ENCODE measurements at regions not wholly inside any gene's neighbourhood (a gene's known extent, or its start where the extent isn't known, plus 50 kb on each side); places are given as distances from the start of the nearest gene placed in this dataset.

DNA sequence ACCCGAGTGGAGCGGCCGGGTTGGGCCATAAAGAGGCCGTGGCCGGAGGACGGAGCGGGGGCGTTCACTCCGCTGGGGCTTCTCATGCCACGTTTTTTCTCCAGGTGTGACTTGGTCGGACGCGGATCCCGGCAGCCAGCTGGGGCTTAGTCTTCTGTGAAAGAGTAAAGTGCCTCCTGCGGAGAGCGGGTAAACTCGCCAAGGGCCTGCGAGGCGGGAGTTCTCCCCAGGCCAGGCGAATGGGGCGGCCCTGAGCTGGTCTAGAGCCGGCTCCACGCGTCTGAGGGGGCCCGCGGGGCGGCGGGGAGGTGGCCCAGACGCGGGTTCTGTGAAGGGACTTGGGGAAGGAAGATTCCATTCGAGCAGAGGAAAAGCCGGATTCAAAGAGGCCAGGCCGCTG is 86.3 kb upstream of the VIPR2 start (continued):
- TF ChIP-seq ZC3H4 (CRISPR knock-in tag; IDR thresholded peaks at IDR 0.05; ENCODE audit: borderline replicate concordance) = no peak

DNA sequence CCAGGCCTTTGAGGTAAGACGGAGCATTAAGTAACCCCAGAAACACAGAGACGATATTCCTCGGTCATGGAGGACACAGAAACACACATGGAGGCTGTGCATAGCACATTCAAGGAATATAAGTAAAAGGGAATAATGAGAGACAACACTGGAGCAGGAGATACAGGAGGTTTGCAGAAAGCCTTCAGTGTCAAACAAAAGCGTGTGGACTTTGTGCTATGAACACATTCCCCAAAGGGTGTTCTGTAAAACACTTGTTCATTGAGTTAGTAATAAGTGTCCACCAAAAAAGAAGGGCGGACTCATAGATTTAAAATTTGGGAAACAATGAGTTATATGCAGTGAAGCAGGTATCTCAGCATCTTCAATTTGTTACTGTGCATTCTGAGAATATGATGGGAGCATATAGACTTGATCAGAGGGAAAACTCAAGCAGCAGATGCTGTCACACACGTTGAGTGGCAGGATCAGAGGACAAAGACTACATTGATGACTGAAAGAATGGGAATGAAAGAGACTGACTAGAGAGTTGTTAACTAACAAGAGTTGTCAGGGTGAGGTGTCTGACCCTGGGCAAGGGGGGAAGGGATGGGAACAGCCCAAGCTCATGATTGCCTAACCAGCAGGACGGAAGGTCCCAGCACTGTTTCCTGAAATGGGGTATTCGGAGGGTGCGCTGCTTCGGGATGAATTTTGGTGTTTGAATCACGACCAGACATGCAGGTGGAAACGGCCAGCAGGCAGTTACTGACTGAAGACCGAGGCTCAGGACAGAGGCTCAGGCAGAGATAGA is 85.2 kb upstream of the VIPR2 start:
- Histone ChIP-seq H3K4me2 (ENCODE audit: low read depth, low read length) (peak overlapping the region; percentile 49), H3K4me3 (replicated peaks in 1 of 3; ENCODE audit: insufficient read depth in 1 of 3, low read depth in 2 of 3, low read length in 3 of 3) (no peak overlapping the region), H3K79me2 (ENCODE audit: insufficient read depth, low read length) (no peaks in the 10 kb centered on the region), H3K27ac (ENCODE audit: extremely low read length, insufficient read depth, low read length) (peak overlapping the region; percentile 10), H2AFZ (ENCODE audit: low read length) (no peak overlapping the region), H3K36me3 (replicated peaks in 1 of 2; ENCODE audit: control insufficient read depth in 1 of 2, insufficient read depth in 2 of 2, low read length in 2 of 2) (no peaks in the 10 kb centered on the region), H3K4me1 (ENCODE audit: insufficient read depth, low read length) (peaks cover 26% of the 10 kb centered on the region), H3K9ac (ENCODE audit: insufficient read depth, low read depth, low read length) (no peak overlapping the region), H3K9me3 (ENCODE audit: low read length) (no peaks in the 10 kb centered on the region), H3K27me3 (ENCODE audit: control insufficient read depth in 1 of 2, insufficient read depth in 2 of 2, low read length in 2 of 2) (peaks cover 3 to 19% of the 10 kb centered on the region in 2 experiments; a peak in 3 of 5 replicates), H4K20me1 (ENCODE audit: insufficient read depth, low read length) (no peaks in the 10 kb centered on the region)
- FAIRE-seq = peak; percentile 32
- ChIA-PET CTCF (ENCODE audit: low intra/inter-chr PET ratio, low total read pairs) (no interaction called here), POLR2A (no interaction called here)
- no TSS peak for BruUV-seq (replicated peaks)
- ATAC-seq = peak; percentile 76
- WGBS (ENCODE audit: low lambda C conversion rate) = 32% methylated on average over 13 of the region's 13 CpGs
- peak; percentile 50 for DNase-seq (ENCODE audit: low spot score)
- in situ Hi-C loops (cut with HindIII; ENCODE audit: extremely low pct_ligation_motif_present, low pct_unique_long_range_greater_than_20kb) = no loop called here
- intact Hi-C loops (cut with micrococcal nuclease; ENCODE audit: unreplicated experiment) = no loop called here
- TF ChIP-seq TBX2 (CRISPR knock-in tag; IDR thresholded peaks at IDR 0.05; ENCODE audit: borderline replicate concordance) (peak; percentile 71; the same call in 1 of the 2 replicates), FOSL2 (CRISPR knock-in tag; IDR thresholded peaks at IDR 0.05) (0 out of 2 replicates have a peak, but pooled peaks have one; percentile 11), ZNF629 (CRISPR knock-in tag; conservative IDR thresholded peaks at IDR 0.05) (0 out of 2 replicates have a peak, but pooled peaks have one; percentile 22), ZNF878 (CRISPR knock-in tag; IDR thresholded peaks at IDR 0.05) (0 out of 2 replicates have a peak, but pooled peaks have one; percentile 30), STAG1 (CRISPR knock-in tag; IDR thresholded peaks at IDR 0.05) (no peak), CEBPB (IDR thresholded peaks at IDR 0.05; ENCODE audit: borderline replicate concordance, low read depth, low read length) (peak; percentile 55; the same call in 1 of the 2 replicates), SOX6 (IDR thresholded peaks at IDR 0.05) (no peak), SOX6 (CRISPR knock-in tag; IDR thresholded peaks at IDR 0.05) (peak; percentile 72), ZNF550 (CRISPR knock-in tag; IDR thresholded peaks at IDR 0.05; ENCODE audit: borderline replicate concordance) (0 out of 2 replicates have a peak, but pooled peaks have one; percentile 58), NCOR1 (IDR thresholded peaks at IDR 0.05; ENCODE audit: borderline replicate concordance, low read length) (peak; percentile 55; the same call in 1 of the 2 replicates), ZNF547 (CRISPR knock-in tag; IDR thresholded peaks at IDR 0.05) (no peak), CEBPG (CRISPR knock-in tag; IDR thresholded peaks at IDR 0.05) (peak; percentile 66), SALL1 (CRISPR knock-in tag; IDR thresholded peaks at IDR 0.05) (peak; percentile 22), MIER2 (CRISPR knock-in tag; IDR thresholded peaks at IDR 0.05) (no peak), HNF4A (CRISPR knock-in tag; IDR thresholded peaks at IDR 0.05) (peak; percentile 57), PAXIP1 (CRISPR knock-in tag; conservative IDR thresholded peaks at IDR 0.05) (peak; percentile 32)
- TF ChIP-seq, protein P1, sequence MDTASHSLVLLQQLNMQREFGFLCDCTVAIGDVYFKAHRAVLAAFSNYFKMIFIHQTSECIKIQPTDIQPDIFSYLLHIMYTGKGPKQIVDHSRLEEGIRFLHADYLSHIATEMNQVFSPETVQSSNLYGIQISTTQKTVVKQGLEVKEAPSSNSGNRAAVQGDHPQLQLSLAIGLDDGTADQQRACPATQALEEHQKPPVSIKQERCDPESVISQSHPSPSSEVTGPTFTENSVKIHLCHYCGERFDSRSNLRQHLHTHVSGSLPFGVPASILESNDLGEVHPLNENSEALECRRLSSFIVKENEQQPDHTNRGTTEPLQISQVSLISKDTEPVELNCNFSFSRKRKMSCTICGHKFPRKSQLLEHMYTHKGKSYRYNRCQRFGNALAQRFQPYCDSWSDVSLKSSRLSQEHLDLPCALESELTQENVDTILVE (CRISPR knock-in tag; IDR thresholded peaks at IDR 0.05) = no peak
